ENCODE measurements at regions not wholly inside any gene's neighbourhood (a gene's known extent, or its start where the extent isn't known, plus 50 kb on each side); places are given as distances from the start of the nearest gene placed in this dataset.

- DNase-seq (ENCODE audit: low read depth): no peak
- H3K4me3 ChIP-seq (ENCODE audit: low read depth, low read length): no peak overlapping the region
- TF ChIP-seq CTCF (conservative IDR thresholded peaks at IDR 0.05; ENCODE audit: low read depth, low read length): no peak
Observed at GRCh38 chr7:438916-439315, 80.7 kb downstream of the PDGFA start.

GRCh38 chr7:440059-440749 is 79.4 kb downstream of the PDGFA start:
- no peak overlapping the region for H3K4me3 ChIP-seq (ENCODE audit: low read depth, low read length)
- no peak for TF ChIP-seq CTCF (conservative IDR thresholded peaks at IDR 0.05; ENCODE audit: low read depth, low read length)
- no peak for DNase-seq (ENCODE audit: low read depth)

GRCh38 chr7:441684-442421 is 77.8 kb downstream of the PDGFA start:
- no peak for DNase-seq (ENCODE audit: low read depth)
- TF ChIP-seq CTCF (conservative IDR thresholded peaks at IDR 0.05; ENCODE audit: low read depth, low read length): no peak

GRCh38 chr7:442457-442856 is 77.2 kb downstream of the PDGFA start:
- no peak for DNase-seq (ENCODE audit: low read depth)
- TF ChIP-seq CTCF (conservative IDR thresholded peaks at IDR 0.05; ENCODE audit: low read depth, low read length): no peak
- no peak overlapping the region for H3K4me3 ChIP-seq (ENCODE audit: low read depth, low read length)

More at GRCh38 chr7:441684-442421, 77.8 kb downstream of the PDGFA start:
- no peak overlapping the region for H3K4me3 ChIP-seq (ENCODE audit: low read depth, low read length)

GRCh38 chr7:443279-443833 is 76.3 kb downstream of the PDGFA start:
- no peak for DNase-seq (ENCODE audit: low read depth)
- no peak overlapping the region for H3K4me3 ChIP-seq (ENCODE audit: low read depth, low read length)
- no peak for TF ChIP-seq CTCF (conservative IDR thresholded peaks at IDR 0.05; ENCODE audit: low read depth, low read length)

- TF ChIP-seq CTCF (conservative IDR thresholded peaks at IDR 0.05; ENCODE audit: low read depth, low read length): no peak
- no peak overlapping the region for H3K4me3 ChIP-seq (ENCODE audit: low read depth, low read length)
- DNase-seq (ENCODE audit: low read depth): no peak
Observed at GRCh38 chr7:444606-445005, 75.0 kb downstream of the PDGFA start.

All from choroid plexus epithelial cell (primary cell).